Breast epithelium (tissue), 4 donors: ENCODE measurements at regions not wholly inside any gene's neighbourhood (a gene's known extent, or its start where the extent isn't known, plus 50 kb on each side); places are given as distances from the start of the nearest gene placed in this dataset.

Source experiments
- DNase-seq, 2 donors: peaks; one replicate each; pipeline ENCODE4 v3.0.0-alpha.2; 2019; ENCODE audit warnings: low spot score in 2 of 2
- H3K27ac ChIP-seq, 2 donors: fragments of 200-600 bp; sonication (generic) in 1 of 2; one replicate each; pipeline ENCODE4 v1.5.1; 2016 to 2019; ENCODE audit warnings: mild to moderate bottlenecking in 1 of 2
- H3K27me3 ChIP-seq, 2 donors: fragments of 200-600 bp; sonication (generic) in 1 of 2; one replicate each; pipeline versions ENCODE4 v1.5.1 to v1.6.0; 2017 to 2019; ENCODE audit warnings: control low read depth in 1 of 2, mild to moderate bottlenecking in 1 of 2
- H3K36me3 ChIP-seq: fragments of 200-600 bp; one replicate; pipeline ENCODE4 v1.5.1; 2019
- H3K4me1 ChIP-seq, 2 donors: fragments of 200-600 bp; sonication (generic); one replicate each; pipeline ENCODE4 v1.5.1; 2016 to 2019; ENCODE audit warnings: control low read depth in 1 of 2
- H3K4me3 ChIP-seq, 3 donors: fragments of 200-600 bp; sonication (generic); 1 replicate in 2 of 3; 2 replicates in 1 of 3; pipeline ENCODE4 v1.5.1; 2016 to 2019; ENCODE audit warnings: mild to moderate bottlenecking in 3 of 3, moderate library complexity in 2 of 3
- H3K9me3 ChIP-seq, 2 donors: fragments of 200-600 bp; sonication (generic) in 1 of 2; one replicate each; pipeline ENCODE4 v1.5.1; 2016 to 2019; ENCODE audit warnings: control low read depth in 1 of 2
- CTCF ChIP-seq, 3 donors: fragments of 450-650 bp; IDR thresholded peaks; one replicate each; pipeline ENCODE4 v1.5.1; 2016 to 2017; ENCODE audit warnings: antibody characterized with exemption in 3 of 3, mild to moderate bottlenecking in 3 of 3, moderate library complexity in 3 of 3
- POLR2A ChIP-seq: fragments of 450-650 bp; IDR thresholded peaks from one replicate; pipeline ENCODE4 v1.6.1; 2016; ENCODE audit warnings: antibody characterized with exemption, mild to moderate bottlenecking, moderate library complexity
- POLR2AphosphoS5 ChIP-seq, 3 donors: sonication (generic); formaldehyde crosslinking; IDR thresholded peaks; one replicate each; pipeline ENCODE4 v1.6.1; 2017; ENCODE audit warnings: antibody characterized with exemption in 3 of 3
- intact Hi-C: fragments of 100-400 bp; cut with DNase I; formaldehyde crosslinking; loops from one replicate; pipeline ENCODE4 v1.15.1; 2023; ENCODE audit warnings: low total_unique reads

DNA sequence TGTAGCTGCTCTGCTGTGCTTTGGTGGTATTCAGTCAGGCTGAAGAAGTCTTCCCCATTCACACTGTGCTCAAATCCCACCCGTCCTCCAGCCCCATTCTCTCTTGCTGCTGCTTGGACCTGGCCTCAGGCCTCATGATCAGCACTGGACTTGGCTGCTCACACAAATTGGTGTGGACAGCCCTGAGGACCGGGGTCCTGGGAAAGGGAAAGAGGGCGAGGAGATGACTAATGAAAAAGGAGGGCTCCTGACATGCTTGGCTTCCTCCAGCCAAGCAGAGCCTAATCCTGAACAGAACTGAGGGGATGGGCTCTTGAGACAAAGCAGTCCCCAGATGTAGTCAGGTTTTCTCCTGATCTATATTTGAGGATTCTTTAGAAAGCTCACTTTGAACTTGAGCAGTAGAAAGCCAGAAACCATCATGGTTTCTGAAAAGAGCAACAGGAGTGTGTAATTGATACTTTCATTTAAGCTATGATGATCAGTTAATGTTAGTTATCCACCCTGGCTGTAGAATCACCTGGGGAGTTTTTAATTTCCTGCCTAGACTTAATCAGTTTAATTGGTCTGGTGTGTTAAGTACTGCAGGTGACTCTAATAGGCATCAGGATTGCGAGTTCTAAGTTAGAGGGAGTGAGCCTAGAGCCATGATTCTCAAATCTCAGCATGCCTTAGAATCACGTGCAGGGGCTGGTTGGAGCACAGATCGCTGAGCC is 79.4 kb upstream of the THBS1 start:
- H3K9me3 ChIP-seq, result no peaks in the 10 kb centered on the region
- H3K27ac ChIP-seq, result peak overlapping the region in 1 of 2 donors; percentile 83
- H3K36me3 ChIP-seq, result no peaks in the 10 kb centered on the region
- intact Hi-C loops, result no loop called here
- no peaks in the 10 kb centered on the region for H3K4me1 ChIP-seq
- TF ChIP-seq POLR2A (no peak), POLR2AphosphoS5 (IDR thresholded peaks at IDR 0.05) (no peak)
- no peak overlapping the region for H3K4me3 ChIP-seq
- no peaks in the 10 kb centered on the region for H3K27me3 ChIP-seq
- no peak for DNase-seq

- Histone ChIP-seq H3K9me3 (no peaks in the 10 kb centered on the region), H3K27me3 (no peaks in the 10 kb centered on the region), H3K27ac (peak overlapping the region in 1 of 2 donors; percentile 83), H3K4me1 (no peaks in the 10 kb centered on the region), H3K36me3 (no peaks in the 10 kb centered on the region), H3K4me3 (no peak overlapping the region)
- DNase-seq, result no peak
- TF ChIP-seq POLR2AphosphoS5 (IDR thresholded peaks at IDR 0.05), result no peak
- TF ChIP-seq CTCF (IDR thresholded peaks at IDR 0.05), result no peak
- no peak for TF ChIP-seq POLR2A
- intact Hi-C loops, result no loop called here
Measured at GRCh38 chr15:39502082-39502447, 78.8 kb upstream of the THBS1 start.

DNA sequence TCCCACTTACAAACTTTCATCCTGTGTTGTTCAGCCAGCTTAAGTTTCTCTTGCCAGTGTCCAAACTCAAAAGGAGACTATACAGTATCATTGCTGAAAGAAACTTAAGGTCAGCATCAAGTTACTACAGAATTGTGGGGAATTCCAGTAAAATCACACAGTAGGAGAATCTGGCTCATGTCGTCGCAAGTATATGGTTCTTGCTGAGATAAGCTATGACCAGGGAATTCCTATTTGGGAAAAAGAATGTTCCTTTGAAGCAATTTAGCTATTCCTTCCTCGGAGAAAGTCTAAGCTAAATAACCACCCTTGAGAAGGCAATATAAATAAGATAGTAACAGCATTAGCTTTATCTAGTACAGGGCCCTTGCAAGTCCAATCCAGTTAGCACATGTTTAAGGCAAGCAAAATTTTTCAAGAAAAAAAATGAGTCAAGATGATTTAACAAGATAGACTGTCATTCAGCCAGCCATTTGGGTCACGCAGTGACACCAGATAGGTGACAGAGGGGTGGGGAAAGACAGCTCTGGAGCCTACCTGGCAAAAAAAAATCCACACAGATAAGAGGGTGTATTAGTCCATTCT is 78.2 kb upstream of the THBS1 start:
- Histone ChIP-seq H3K4me1 (no peaks in the 10 kb centered on the region), H3K4me3 (no peak overlapping the region), H3K27me3 (no peaks in the 10 kb centered on the region), H3K36me3 (no peaks in the 10 kb centered on the region), H3K27ac (peak overlapping the region; percentile 48 to 83), H3K9me3 (no peaks in the 10 kb centered on the region)
- DNase-seq, result no peak
- intact Hi-C loops, result no loop called here
- TF ChIP-seq POLR2A (no peak), POLR2AphosphoS5 (IDR thresholded peaks at IDR 0.05) (no peak), CTCF (IDR thresholded peaks at IDR 0.05) (no peak)

- TF ChIP-seq POLR2AphosphoS5 (IDR thresholded peaks at IDR 0.05) (no peak), CTCF (IDR thresholded peaks at IDR 0.05) (no peak), POLR2A (no peak)
- H3K9me3 ChIP-seq, result no peaks in the 10 kb centered on the region
- peak overlapping the region in 1 of 2 donors; percentile 83 for H3K27ac ChIP-seq
- H3K4me3 ChIP-seq, result no peak overlapping the region
- no peaks in the 10 kb centered on the region for H3K36me3 ChIP-seq
- intact Hi-C loops, result no loop called here
- no peaks in the 10 kb centered on the region for H3K27me3 ChIP-seq
- H3K4me1 ChIP-seq, result no peaks in the 10 kb centered on the region
- DNase-seq, result no peak
Measured at GRCh38 chr15:39503526-39503925, 77.4 kb upstream of the THBS1 start.

GRCh38 chr15:39504808-39505207 is 76.1 kb upstream of the THBS1 start:
- TF ChIP-seq POLR2A, result no peak
- TF ChIP-seq CTCF (IDR thresholded peaks at IDR 0.05), result no peak
- no peak for TF ChIP-seq POLR2AphosphoS5 (IDR thresholded peaks at IDR 0.05)
- H3K27ac ChIP-seq, result peak overlapping the region; percentile 3 to 83
- no peak for DNase-seq

More at GRCh38 chr15:39504808-39505207, 76.1 kb upstream of the THBS1 start:
- Histone ChIP-seq H3K36me3 (no peaks in the 10 kb centered on the region), H3K4me3 (no peak overlapping the region), H3K9me3 (no peaks in the 10 kb centered on the region), H3K27me3 (no peaks in the 10 kb centered on the region), H3K4me1 (no peaks in the 10 kb centered on the region)
- intact Hi-C loops, result no loop called here
